ENCODE measurements at regions not wholly inside any gene's neighbourhood (a gene's known extent, or its start where the extent isn't known, plus 50 kb on each side); places are given as distances from the start of the nearest gene placed in this dataset.
"Not testable (repeated sequence)": the region's sequence is repeated elsewhere in the genome, so short reads cannot be mapped to it uniquely, and the experiment has no call there.

GRCh38 chr10:113470372-113471240 lies 82.2 kb upstream of the HABP2 start:
- DNase-seq (ENCODE audit: low read depth) = no peak

GRCh38 chr10:113471241-113471996 lies 81.4 kb upstream of the HABP2 start:
- no peak for DNase-seq (ENCODE audit: low read depth)

- no peak for DNase-seq (ENCODE audit: low read depth)
Measured at GRCh38 chr10:113473011-113473410, 79.8 kb upstream of the HABP2 start.

GRCh38 chr10:113473851-113474250 lies 79.0 kb upstream of the HABP2 start:
- no peak for DNase-seq (ENCODE audit: low read depth)

GRCh38 chr10:113474752-113475151 lies 78.1 kb upstream of the HABP2 start:
- no peak for DNase-seq (ENCODE audit: low read depth)

- peak; percentile 53 for DNase-seq (ENCODE audit: low read depth)
Measured at GRCh38 chr10:113475381-113475807, 77.5 kb upstream of the HABP2 start.

- no peak for DNase-seq (ENCODE audit: low read depth)
Measured at GRCh38 chr10:113476191-113476590, 76.7 kb upstream of the HABP2 start.

GRCh38 chr10:113476673-113477072 lies 76.2 kb upstream of the HABP2 start:
- no peak for DNase-seq (ENCODE audit: low read depth)

GRCh38 chr10:113477451-113477850 lies 75.4 kb upstream of the HABP2 start:
- DNase-seq (ENCODE audit: low read depth) = no peak

GRCh38 chr10:113479346-113480080 lies 73.3 kb upstream of the HABP2 start:
- no peak for DNase-seq (ENCODE audit: low read depth)

- no peak for DNase-seq (ENCODE audit: low read depth)
Measured at GRCh38 chr10:113480081-113480360, 72.8 kb upstream of the HABP2 start.

GRCh38 chr10:113480851-113481502 lies 71.9 kb upstream of the HABP2 start:
- DNase-seq (ENCODE audit: low read depth) = no peak

- no peak for DNase-seq (ENCODE audit: low read depth)
Measured at GRCh38 chr10:113484487-113484886, 68.4 kb upstream of the HABP2 start.

- DNase-seq (ENCODE audit: low read depth) = no peak
Measured at GRCh38 chr10:113485736-113486135, 67.1 kb upstream of the HABP2 start.

GRCh38 chr10:113486531-113486930 lies 66.3 kb upstream of the HABP2 start:
- no peak for DNase-seq (ENCODE audit: low read depth)

GRCh38 chr10:113487154-113487553 lies 65.7 kb upstream of the HABP2 start:
- DNase-seq (ENCODE audit: low read depth) = no peak

- no peak for DNase-seq (ENCODE audit: low read depth)
Measured at GRCh38 chr10:113488186-113488585, 64.7 kb upstream of the HABP2 start.

GRCh38 chr10:113489522-113489921 lies 63.3 kb upstream of the HABP2 start:
- not testable (repeated sequence) for DNase-seq (ENCODE audit: low read depth)

GRCh38 chr10:113491967-113492565 lies 60.8 kb upstream of the HABP2 start:
- DNase-seq (ENCODE audit: low read depth) = peak; percentile 33

GRCh38 chr10:113493195-113493594 lies 59.7 kb upstream of the HABP2 start:
- no peak for DNase-seq (ENCODE audit: low read depth)

GRCh38 chr10:113493882-113494301 lies 59.0 kb upstream of the HABP2 start:
- DNase-seq (ENCODE audit: low read depth) = no peak

- DNase-seq (ENCODE audit: low read depth) = no peak
Measured at GRCh38 chr10:113494761-113495160, 58.1 kb upstream of the HABP2 start.

Data from fibroblast of gingiva (primary cell).